AG09319 (cell line): ENCODE measurements at regions not wholly inside any gene's neighbourhood (a gene's known extent, or its start where the extent isn't known, plus 50 kb on each side); places are given as distances from the start of the nearest gene placed in this dataset.

Experiments
- DNase-seq: peaks from one replicate; pipeline ENCODE4 v3.0.0-alpha.2; 2010; ENCODE audit warnings: low read depth; ENCODE audit errors: extremely low read depth
- CTCF ChIP-seq: IDR thresholded peaks from 2 replicates; pipeline ENCODE4 v1.5.1; 2011; ENCODE audit warnings: low read depth, mild to moderate bottlenecking, inconsistent platforms, low read length, moderate library complexity

GRCh38 chr9:660227-660626 is 181.3 kb upstream of the DMRT1 start:
- DNase-seq = no peak
- TF ChIP-seq CTCF = no peak

- no peak for DNase-seq
- no peak for TF ChIP-seq CTCF
Observed at GRCh38 chr9:663541-663940, 178.0 kb upstream of the DMRT1 start.

GRCh38 chr9:665296-665695 is 176.2 kb upstream of the DMRT1 start:
- no peak for DNase-seq
- TF ChIP-seq CTCF = no peak

- no peak for DNase-seq
- TF ChIP-seq CTCF = no peak
Observed at GRCh38 chr9:671997-672396, 169.5 kb upstream of the DMRT1 start.

- TF ChIP-seq CTCF = no peak
Observed at GRCh38 chr9:672851-673250, 168.6 kb upstream of the DMRT1 start.

DNA sequence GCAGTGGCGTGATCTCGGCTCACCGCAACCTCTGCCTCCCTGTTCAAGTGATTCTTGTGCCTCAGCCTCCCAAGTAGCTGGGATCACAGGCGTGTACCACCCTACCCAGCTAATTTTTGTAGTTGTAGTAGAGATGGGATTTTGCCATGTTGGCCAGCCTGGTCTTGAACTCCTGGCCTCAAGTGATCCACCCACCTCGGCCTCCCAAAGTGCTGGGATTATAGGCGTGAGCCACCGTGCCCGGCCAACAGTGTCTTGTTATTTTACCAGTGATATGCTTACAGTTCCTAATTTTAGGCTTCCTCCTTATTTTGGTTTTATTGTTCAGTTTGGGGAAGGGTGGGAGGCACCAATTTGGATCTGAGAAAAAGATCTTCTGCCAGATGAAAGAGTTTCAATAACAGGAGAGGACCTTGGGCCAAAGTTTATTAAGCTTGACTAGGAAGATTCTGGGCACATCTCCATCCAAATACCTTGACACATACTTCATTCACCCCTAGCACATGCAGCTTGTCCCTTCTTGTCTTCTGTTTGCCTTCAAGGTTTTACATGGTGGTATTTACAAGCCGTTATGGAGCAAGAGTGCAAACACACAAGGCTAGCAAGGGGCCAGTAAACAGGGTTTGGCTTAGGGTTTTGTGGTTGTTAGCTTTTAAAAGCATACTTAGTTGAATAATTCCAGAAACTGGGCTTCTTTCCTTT is 168.1 kb upstream of the DMRT1 start:
- DNase-seq = no peak
- TF ChIP-seq CTCF = no peak

More at GRCh38 chr9:672851-673250, 168.6 kb upstream of the DMRT1 start:
- DNase-seq = no peak

DNA sequence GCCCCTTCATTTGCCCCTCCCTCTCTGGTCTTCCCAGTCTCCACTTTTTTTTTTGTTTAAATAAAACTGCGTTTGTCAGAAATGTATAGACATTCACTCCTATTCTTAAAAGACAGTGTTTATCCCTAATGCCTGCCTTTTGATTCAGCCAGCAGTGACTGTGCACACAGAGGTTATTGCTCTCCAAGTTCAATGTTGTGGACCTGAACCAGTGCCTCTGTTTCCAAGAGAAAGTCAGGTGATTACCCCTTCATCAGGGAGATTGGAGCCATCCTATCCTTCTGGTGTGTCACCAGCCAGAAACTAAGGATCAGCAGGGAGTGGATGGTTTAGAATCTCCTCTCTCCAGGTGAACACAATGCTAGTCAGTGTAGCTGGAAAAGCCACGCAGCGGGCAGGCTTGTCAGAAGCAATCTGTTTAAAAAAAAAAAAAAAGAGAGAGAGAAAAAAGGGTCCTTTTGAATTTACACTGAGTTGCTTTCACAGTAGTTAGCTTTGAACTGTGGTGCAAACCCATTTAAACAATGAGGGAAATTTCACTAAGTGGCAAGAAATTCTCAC is 167.5 kb upstream of the DMRT1 start:
- DNase-seq = no peak
- TF ChIP-seq CTCF = no peak
